Bronchial epithelial cell (primary cell): ENCODE measurements at regions not wholly inside any gene's neighbourhood (a gene's known extent, or its start where the extent isn't known, plus 50 kb on each side); places are given as distances from the start of the nearest gene placed in this dataset.

Experiments
- DNase-seq: peaks from one replicate; pipeline ENCODE4 v3.0.0-alpha.2; 2010; ENCODE audit warnings: low read depth
- FAIRE-seq: peaks from 2 replicates; lab custom pipeline; 2011; peaks lifted over from hg19 to GRCh38; lab: Jason Lieb, UNC
- H3K27me3 ChIP-seq: 2 replicates; pipeline ENCODE4 v1.5.1; 2011; ENCODE audit warnings: low read length; ENCODE audit not compliant: control insufficient read depth, insufficient read depth
- H3K36me3 ChIP-seq: 2 replicates; pipeline ENCODE4 v1.5.1; 2011; ENCODE audit warnings: low read length; ENCODE audit not compliant: control insufficient read depth, insufficient read depth
- H3K4me3 ChIP-seq: 2 replicates; pipeline ENCODE4 v1.5.1; 2011; ENCODE audit warnings: mild to moderate bottlenecking, low read depth, low read length, control low read depth
- TF ChIP-seq, protein P1 (sequence below): IDR thresholded peaks from 2 replicates; pipeline ENCODE4 v1.5.1; 2011; ENCODE audit warnings: mild to moderate bottlenecking, moderate library complexity, low read length, control low read depth, inconsistent platforms; ENCODE audit not compliant: insufficient read depth, severe bottlenecking

DNA sequence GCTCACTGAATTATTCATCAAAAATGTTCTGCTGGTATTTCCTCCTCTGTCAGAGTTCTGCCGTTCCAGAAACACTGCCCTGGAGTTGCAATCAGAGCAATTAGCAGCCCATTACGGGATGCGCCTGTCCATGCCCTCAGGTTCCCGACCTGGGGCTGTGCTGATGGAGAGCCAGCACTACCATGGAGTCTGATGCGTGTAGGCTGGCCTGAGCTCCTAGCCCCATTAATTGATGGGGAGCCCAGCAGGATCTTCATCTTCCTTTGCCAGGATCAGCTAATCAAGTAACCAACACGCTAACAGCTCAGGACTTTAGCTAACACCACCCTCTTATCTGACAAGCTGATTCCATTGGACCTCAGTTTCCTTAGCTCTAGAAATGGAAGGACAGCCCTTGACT is 164.2 kb downstream of the ABHD5 start:
- TF ChIP-seq, protein P1, sequence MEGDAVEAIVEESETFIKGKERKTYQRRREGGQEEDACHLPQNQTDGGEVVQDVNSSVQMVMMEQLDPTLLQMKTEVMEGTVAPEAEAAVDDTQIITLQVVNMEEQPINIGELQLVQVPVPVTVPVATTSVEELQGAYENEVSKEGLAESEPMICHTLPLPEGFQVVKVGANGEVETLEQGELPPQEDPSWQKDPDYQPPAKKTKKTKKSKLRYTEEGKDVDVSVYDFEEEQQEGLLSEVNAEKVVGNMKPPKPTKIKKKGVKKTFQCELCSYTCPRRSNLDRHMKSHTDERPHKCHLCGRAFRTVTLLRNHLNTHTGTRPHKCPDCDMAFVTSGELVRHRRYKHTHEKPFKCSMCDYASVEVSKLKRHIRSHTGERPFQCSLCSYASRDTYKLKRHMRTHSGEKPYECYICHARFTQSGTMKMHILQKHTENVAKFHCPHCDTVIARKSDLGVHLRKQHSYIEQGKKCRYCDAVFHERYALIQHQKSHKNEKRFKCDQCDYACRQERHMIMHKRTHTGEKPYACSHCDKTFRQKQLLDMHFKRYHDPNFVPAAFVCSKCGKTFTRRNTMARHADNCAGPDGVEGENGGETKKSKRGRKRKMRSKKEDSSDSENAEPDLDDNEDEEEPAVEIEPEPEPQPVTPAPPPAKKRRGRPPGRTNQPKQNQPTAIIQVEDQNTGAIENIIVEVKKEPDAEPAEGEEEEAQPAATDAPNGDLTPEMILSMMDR: no peak
- no peak for FAIRE-seq

DNA sequence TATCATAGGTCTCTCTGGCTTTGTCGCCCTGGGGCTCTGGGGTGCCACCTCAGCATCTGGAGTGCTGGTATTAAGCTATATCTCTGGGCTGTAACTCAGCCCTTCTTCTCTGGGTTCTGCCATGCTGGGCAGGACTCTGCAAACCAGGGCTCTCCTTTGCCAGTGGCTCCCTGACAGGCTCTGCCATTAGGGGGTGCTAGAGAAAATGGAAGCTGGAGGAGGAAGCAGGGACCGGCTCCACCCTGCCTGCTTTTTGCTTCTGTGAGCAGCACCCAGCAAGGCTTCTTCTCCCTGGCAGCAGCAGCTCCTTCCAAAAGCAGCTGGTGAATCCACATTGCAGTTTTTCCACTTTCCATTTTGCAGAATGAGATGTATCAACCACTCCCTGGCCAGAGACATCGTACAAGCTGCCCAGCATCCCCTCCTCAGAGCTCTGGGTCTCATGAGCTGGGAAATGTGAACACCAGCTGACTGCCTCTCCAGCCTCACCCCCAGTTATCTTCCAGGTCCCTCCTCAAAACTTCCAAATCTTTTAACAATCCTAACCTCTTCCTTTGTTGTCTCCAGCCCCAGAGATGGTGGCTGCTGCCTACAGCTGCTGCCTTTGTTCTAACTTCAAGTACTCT is 165.0 kb downstream of the ABHD5 start:
- Histone ChIP-seq H3K36me3 (no peaks in the 10 kb centered on the region), H3K27me3 (no peaks in the 10 kb centered on the region), H3K4me3 (no peak overlapping the region)
- TF ChIP-seq, protein P1: peak; percentile 90
- peak; percentile 65 for DNase-seq
- FAIRE-seq: peak; percentile 73

More for the DNA sequence above, 164.2 kb downstream of the ABHD5 start:
- H3K4me3 ChIP-seq: no peak overlapping the region
- DNase-seq: no peak
- no peaks in the 10 kb centered on the region for H3K27me3 ChIP-seq
- H3K36me3 ChIP-seq: no peaks in the 10 kb centered on the region

DNA sequence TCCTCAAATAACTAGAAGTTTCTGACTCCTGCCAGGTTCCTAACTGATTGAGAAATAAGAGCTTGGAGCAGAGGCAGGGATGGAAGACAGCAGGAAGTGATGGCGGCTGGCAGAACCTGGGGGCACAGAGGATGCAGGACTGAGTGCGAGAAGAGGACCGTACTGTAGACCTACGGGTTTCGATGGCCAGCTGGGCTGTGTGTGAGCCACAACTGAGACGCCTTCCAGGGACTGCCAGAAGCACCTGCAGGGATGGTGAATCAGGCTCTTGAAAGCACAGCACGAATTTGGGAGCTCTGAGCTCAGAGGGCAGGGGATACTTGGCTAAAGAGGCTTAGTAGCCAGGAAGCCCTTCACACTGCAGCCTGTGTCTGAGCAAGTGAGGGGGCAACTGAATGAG is 165.6 kb downstream of the ABHD5 start:
- Histone ChIP-seq H3K4me3 (no peak overlapping the region), H3K36me3 (no peaks in the 10 kb centered on the region), H3K27me3 (no peaks in the 10 kb centered on the region)
- FAIRE-seq (no peak), DNase-seq (no peak)
- TF ChIP-seq, protein P1: no peak

DNA sequence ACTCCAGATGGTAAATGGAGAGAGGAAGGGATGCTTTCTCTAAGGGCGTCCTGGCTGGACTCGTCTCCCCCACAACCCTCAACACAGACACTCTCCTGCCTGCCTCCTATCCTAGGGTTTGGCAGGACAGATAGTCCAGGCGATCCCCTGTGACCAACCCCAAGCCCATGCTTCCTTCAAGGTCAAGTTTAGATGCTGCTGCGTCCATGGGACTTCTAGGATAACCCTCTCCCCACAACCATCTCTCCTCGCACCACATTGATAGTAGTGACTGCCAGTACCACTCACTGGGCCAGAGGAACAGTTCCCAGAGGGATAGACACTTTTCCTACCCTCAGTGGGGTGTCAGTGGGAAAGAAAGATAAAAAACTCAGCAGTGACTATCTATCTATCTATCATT is 166.0 kb downstream of the ABHD5 start:
- no peaks in the 10 kb centered on the region for H3K27me3 ChIP-seq
- H3K4me3 ChIP-seq: no peak overlapping the region
- TF ChIP-seq, protein P1: no peak
- peak; percentile 36 for FAIRE-seq
- DNase-seq: no peak
- H3K36me3 ChIP-seq: no peaks in the 10 kb centered on the region

DNA sequence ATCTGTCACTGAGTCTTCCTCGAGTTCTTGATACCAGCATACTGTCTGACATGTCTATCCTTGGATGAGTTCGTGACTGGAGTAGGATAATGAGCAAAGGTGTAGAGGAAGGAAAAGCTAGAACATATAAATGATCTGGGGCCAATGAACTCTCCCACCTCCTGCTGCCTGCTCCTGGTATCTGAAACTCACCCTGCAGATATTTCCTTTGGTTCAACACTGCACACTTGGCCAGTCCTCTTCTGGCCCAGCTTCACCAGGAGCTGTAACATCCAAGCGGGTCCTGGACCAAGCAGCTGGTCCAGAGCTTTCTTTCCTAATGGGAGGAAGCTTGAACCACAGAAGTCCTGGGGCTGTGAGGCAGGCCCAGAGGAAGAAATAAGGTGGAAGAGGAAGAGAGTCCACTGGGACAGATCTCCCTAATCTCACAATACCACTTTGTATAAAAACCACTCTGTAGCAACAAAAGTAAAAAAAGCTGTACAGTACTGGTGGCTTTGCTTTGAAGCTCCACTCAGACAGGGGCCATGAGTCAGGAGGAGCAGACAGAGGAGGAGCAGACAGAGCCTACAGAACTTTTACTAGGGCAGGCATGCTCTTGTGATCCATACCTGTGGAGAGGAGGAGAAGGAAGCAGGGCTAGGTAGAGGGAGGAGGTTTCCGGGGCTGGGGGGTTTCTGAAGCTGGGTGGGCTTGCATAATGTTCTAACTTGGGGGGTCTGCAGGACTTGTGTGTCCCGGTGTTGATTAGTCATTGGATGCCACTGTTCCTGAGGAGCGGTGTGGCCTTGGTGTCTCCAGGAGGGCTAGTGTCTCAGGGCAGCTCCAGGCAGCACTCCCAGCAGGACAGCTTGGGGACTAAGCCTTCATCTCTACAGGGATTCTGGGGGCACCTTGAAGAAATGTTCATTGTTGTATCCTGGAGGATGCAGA is 166.9 kb downstream of the ABHD5 start:
- no peaks in the 10 kb centered on the region for H3K36me3 ChIP-seq
- FAIRE-seq (no peak), DNase-seq (no peak)
- H3K27me3 ChIP-seq: no peaks in the 10 kb centered on the region
- H3K4me3 ChIP-seq: no peak overlapping the region
- TF ChIP-seq, protein P1: no peak
